Pancreas (tissue), 10 donors: ENCODE measurements at regions not wholly inside any gene's neighbourhood (a gene's known extent, or its start where the extent isn't known, plus 50 kb on each side); places are given as distances from the start of the nearest gene placed in this dataset.
A peak's percentile ranks its signal among the peaks of the same experiment; 100 is the strongest.

Source experiments
- ATAC-seq, 4 donors: fragments of 200-7000 bp; cut with Tn5 transposase; one replicate each; pipeline versions ENCODE4 v1.8.0 to v1.9.1; 2020; ENCODE audit warnings: mild to moderate bottlenecking in 4 of 4, moderate library complexity in 4 of 4
- DNase-seq, 6 donors: peaks; one replicate each; pipeline ENCODE4 v3.0.0-alpha.2; 2020
- FAIRE-seq: peaks from 2 replicates; lab custom pipeline; 2012; peaks lifted over from hg19 to GRCh38; lab: Jason Lieb, UNC
- H3K27ac ChIP-seq, 4 donors: fragments of 200-600 bp; sonication (generic); 1 replicate in 3 of 4; 2 replicates in 1 of 4; pipeline versions ENCODE4 v1.5.0 to v1.8.0; 2020
- H3K27me3 ChIP-seq, 4 donors: fragments of 200-600 bp; one replicate each; pipeline ENCODE4 v1.8.0; 2021
- H3K36me3 ChIP-seq, 3 donors: fragments of 200-600 bp; sonication (generic) in 1 of 3; one replicate each; pipeline versions ENCODE4 v1.5.0 to v1.8.0; 2020 to 2021
- H3K4me1 ChIP-seq, 3 donors: fragments of 200-600 bp; one replicate each; pipeline ENCODE4 v1.8.0; 2021
- H3K4me3 ChIP-seq, 4 donors: fragments of 200-600 bp; sonication (generic) in 2 of 4; one replicate each; pipeline versions ENCODE4 v1.5.0 to v1.8.0; 2020 to 2021
- H3K9me3 ChIP-seq, 4 donors: fragments of 200-600 bp; one replicate each; pipeline ENCODE4 v1.8.0; 2021
- WGBS, 2 donors: extraction: QIAGEN DNeasy Blood & Tissue Kit; methylation state at CpG; one replicate each; pipeline ENCODE4 v1.1.7; 2013; 5-methylcytosine and 5-hydroxymethylcytosine counted together
- intact Hi-C, 3 donors: fragments of 100-400 bp; cut with DNase I; formaldehyde crosslinking; loops; one replicate each; pipeline versions ENCODE4 v1.11.1 to v1.14.2; 2022
- TF ChIP-seq, protein P1 (sequence below), 4 donors: fragments of 200-600 bp; sonication (generic) in 3 of 4; IDR thresholded peaks; one replicate each; pipeline versions ENCODE4 v1.5.0 to v1.8.0; 2021; ENCODE audit warnings: antibody characterized with exemption in 4 of 4
- donor health status: healthy with polysubstance abuse.
- donor health status: DM: no; HTN: no; CAD: no; lungs with moderate emphysema.
- donor health status: DM: no; HTN: no; CAD: no.
- donor health status: control.
- donor health status: control.
- donor health status: Bipolar disorder and iron deficiency.
- donor health status: DM: yes; HTN: yes; CAD: no.
- donor health status: DM: no; HTN: no; CAD: no.
- donor health status: DM: no; HTN: no; CAD: no.
- donor health status: DM: yes; HTN: yes; CAD: no.

DNA sequence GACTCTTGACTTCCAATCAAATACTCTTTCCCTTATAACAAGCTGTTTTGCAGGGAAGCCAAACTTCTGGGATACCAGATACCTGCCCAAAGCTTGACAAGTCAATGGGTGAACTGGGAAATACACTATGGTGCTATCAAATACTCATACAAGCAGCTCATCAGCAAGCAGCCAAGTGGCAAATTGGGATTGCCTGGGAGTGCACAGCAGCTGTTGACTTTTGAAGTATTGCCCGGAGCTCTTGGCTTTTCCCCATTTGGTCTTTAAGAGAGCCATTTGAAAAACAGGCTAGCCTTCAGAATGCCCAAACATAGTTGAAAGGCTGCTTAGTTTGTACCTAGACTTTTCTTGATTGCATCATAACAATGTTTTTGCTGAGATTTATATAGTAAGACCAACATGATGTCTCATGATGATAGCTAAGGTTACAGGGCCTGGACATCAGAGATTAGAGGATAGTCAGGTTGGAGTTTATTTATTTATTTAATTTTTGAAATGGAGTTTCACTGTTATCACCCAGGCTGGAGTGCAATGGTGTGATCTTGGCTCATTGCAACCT lies 210.1 kb upstream of the ZNF608 start:
- H3K4me3 ChIP-seq = no peak overlapping the region
- no peak overlapping the region for H3K27ac ChIP-seq
- H3K36me3 ChIP-seq = no peaks in the 10 kb centered on the region
- no peak for DNase-seq
- ATAC-seq = no peak
- no peaks in the 10 kb centered on the region for H3K9me3 ChIP-seq
- no peaks in the 10 kb centered on the region for H3K4me1 ChIP-seq
- H3K27me3 ChIP-seq = no peaks in the 10 kb centered on the region
- WGBS, 2 donors = 49 to 65% methylated on average over 1 of the region's 1 CpG
- TF ChIP-seq, protein P1, sequence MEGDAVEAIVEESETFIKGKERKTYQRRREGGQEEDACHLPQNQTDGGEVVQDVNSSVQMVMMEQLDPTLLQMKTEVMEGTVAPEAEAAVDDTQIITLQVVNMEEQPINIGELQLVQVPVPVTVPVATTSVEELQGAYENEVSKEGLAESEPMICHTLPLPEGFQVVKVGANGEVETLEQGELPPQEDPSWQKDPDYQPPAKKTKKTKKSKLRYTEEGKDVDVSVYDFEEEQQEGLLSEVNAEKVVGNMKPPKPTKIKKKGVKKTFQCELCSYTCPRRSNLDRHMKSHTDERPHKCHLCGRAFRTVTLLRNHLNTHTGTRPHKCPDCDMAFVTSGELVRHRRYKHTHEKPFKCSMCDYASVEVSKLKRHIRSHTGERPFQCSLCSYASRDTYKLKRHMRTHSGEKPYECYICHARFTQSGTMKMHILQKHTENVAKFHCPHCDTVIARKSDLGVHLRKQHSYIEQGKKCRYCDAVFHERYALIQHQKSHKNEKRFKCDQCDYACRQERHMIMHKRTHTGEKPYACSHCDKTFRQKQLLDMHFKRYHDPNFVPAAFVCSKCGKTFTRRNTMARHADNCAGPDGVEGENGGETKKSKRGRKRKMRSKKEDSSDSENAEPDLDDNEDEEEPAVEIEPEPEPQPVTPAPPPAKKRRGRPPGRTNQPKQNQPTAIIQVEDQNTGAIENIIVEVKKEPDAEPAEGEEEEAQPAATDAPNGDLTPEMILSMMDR (IDR thresholded peaks at IDR 0.05) = no peak
- intact Hi-C loops = no loop called here
- no peak for FAIRE-seq

GRCh38 chr5:124957063-124957462 lies 210.6 kb upstream of the ZNF608 start:
- Histone ChIP-seq H3K4me1 (no peaks in the 10 kb centered on the region), H3K27me3 (no peaks in the 10 kb centered on the region), H3K27ac (no peak overlapping the region), H3K9me3 (no peaks in the 10 kb centered on the region), H3K36me3 (no peaks in the 10 kb centered on the region), H3K4me3 (no peak overlapping the region)
- TF ChIP-seq, protein P1 (IDR thresholded peaks at IDR 0.05) = no peak
- FAIRE-seq (no peak), DNase-seq (no peak), ATAC-seq (no peak)
- intact Hi-C loops = no loop called here
- 86 to 91% methylated on average over 5 of the region's 5 CpGs for WGBS, 2 donors

DNA sequence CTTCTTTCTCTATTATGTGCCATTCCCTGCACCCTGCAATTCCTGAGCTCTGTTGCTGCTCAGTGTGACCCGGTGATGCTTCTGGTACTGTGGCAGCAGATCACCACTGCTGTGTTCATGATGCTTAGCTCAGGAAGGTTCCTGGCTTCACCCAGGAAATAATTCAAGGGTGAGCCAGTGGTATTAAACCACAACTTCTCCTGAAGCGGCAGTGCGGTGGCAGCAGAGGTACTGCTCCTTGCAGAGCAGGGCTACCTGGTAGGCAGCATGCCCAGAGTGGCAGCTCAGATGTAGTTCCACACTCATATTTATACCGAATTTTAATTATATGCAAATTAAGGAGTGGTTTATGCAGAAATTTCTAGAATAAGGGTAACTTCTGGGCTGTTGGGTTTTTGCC lies 213.8 kb upstream of the ZNF608 start:
- FAIRE-seq (no peak), ATAC-seq (no peak), DNase-seq (no peak)
- TF ChIP-seq, protein P1 (IDR thresholded peaks at IDR 0.05) = no peak
- Histone ChIP-seq H3K27ac (no peak overlapping the region), H3K36me3 (no peaks in the 10 kb centered on the region), H3K4me3 (no peak overlapping the region), H3K9me3 (no peaks in the 10 kb centered on the region), H3K4me1 (no peaks in the 10 kb centered on the region), H3K27me3 (no peaks in the 10 kb centered on the region)
- 84 to 90% methylated on average over 4 of the region's 4 CpGs for WGBS, 2 donors
- intact Hi-C loops = no loop called here

- ATAC-seq = peak in 1 of 4 donors; percentile 32
- no peak for FAIRE-seq
- no peak for DNase-seq
- Histone ChIP-seq H3K27me3 (no peaks in the 10 kb centered on the region), H3K9me3 (no peaks in the 10 kb centered on the region), H3K4me1 (no peaks in the 10 kb centered on the region), H3K27ac (no peak overlapping the region), H3K36me3 (no peaks in the 10 kb centered on the region), H3K4me3 (no peak overlapping the region)
- intact Hi-C loops = no loop called here
- 85 to 95% methylated on average over 4 of the region's 4 CpGs for WGBS, 2 donors
- TF ChIP-seq, protein P1 (IDR thresholded peaks at IDR 0.05) = no peak
Measured at GRCh38 chr5:124961521-124961920, 215.1 kb upstream of the ZNF608 start.

- Histone ChIP-seq H3K4me1 (no peaks in the 10 kb centered on the region), H3K27ac (no peak overlapping the region), H3K9me3 (no peaks in the 10 kb centered on the region), H3K27me3 (no peaks in the 10 kb centered on the region), H3K36me3 (no peaks in the 10 kb centered on the region), H3K4me3 (no peak overlapping the region)
- TF ChIP-seq, protein P1 (IDR thresholded peaks at IDR 0.05) = no peak
- FAIRE-seq = no peak
- DNase-seq = no peak
- no peak for ATAC-seq
- 91 to 96% methylated on average over 3 of the region's 3 CpGs for WGBS, 2 donors
- intact Hi-C loops = no loop called here
Measured at GRCh38 chr5:124962111-124962510, 215.7 kb upstream of the ZNF608 start.
